Endodermal cell (in vitro differentiated cells): ENCODE measurements at regions not wholly inside any gene's neighbourhood (a gene's known extent, or its start where the extent isn't known, plus 50 kb on each side); places are given as distances from the start of the nearest gene placed in this dataset.

Source experiments
- DNase-seq: peaks from one replicate; pipeline ENCODE4 v3.0.0-alpha.2; 2017
- H3K27ac ChIP-seq: 2 replicates; pipeline ENCODE4 v1.5.1; 2013; ENCODE audit warnings: mild to moderate bottlenecking, low read depth, low read length, moderate library complexity
- H3K27me3 ChIP-seq: 2 replicates; pipeline ENCODE4 v1.6.1; 2013; ENCODE audit warnings: mild to moderate bottlenecking, low read length, moderate library complexity; ENCODE audit not compliant: insufficient read depth, control insufficient read depth, poor library complexity, severe bottlenecking
- H3K36me3 ChIP-seq: 2 replicates; pipeline ENCODE4 v1.7.0; 2013; ENCODE audit warnings: mild to moderate bottlenecking, low read length, moderate library complexity; ENCODE audit not compliant: control insufficient read depth, insufficient read depth
- H3K4me1 ChIP-seq: one replicate; pipeline ENCODE4 v1.7.0; 2013; ENCODE audit warnings: low read length; ENCODE audit not compliant: control insufficient read depth, insufficient read depth
- H3K4me3 ChIP-seq: 2 replicates; pipeline ENCODE4 v1.5.1; 2013; ENCODE audit warnings: mild to moderate bottlenecking, low read length, moderate library complexity
- H3K9ac ChIP-seq: 2 replicates; pipeline ENCODE4 v1.6.1; 2013; ENCODE audit warnings: mild to moderate bottlenecking, low read length, moderate library complexity; ENCODE audit not compliant: poor library complexity, severe bottlenecking; ENCODE audit errors: extremely low read depth
- H3K9me3 ChIP-seq: 2 replicates; pipeline ENCODE4 v1.6.1; 2013; ENCODE audit warnings: mild to moderate bottlenecking, low read length, moderate library complexity; ENCODE audit not compliant: control insufficient read depth
- H3K27ac Mint-ChIP-seq: 2 replicates; pipeline ENCODE4 v1.8.0; 2020; ENCODE audit warnings: mixed read lengths
- H3K27me3 Mint-ChIP-seq: 2 replicates; pipeline ENCODE4 v1.8.0; 2021; ENCODE audit warnings: mild to moderate bottlenecking, mixed read lengths; ENCODE audit not compliant: insufficient read depth
- H3K36me3 Mint-ChIP-seq: 2 replicates; pipeline ENCODE4 v1.8.0; 2020; ENCODE audit warnings: low read depth, mixed read lengths
- H3K4me1 Mint-ChIP-seq: 2 replicates; pipeline ENCODE4 v1.8.0; 2020; ENCODE audit warnings: mixed read lengths
- H3K4me3 Mint-ChIP-seq: 2 replicates; pipeline ENCODE4 v1.8.0; 2020; ENCODE audit warnings: mild to moderate bottlenecking, moderate library complexity, mixed read lengths
- H3K9me3 Mint-ChIP-seq: 2 replicates; pipeline ENCODE4 v1.8.0; 2020; ENCODE audit warnings: mild to moderate bottlenecking, mixed read lengths
- CTCF ChIP-seq: fragments of 200-600 bp; sonication (generic); conservative IDR thresholded peaks from 2 replicates; pipeline ENCODE4 v1.5.0; 2021; ENCODE audit warnings: antibody characterized with exemption, mild to moderate bottlenecking
- WGBS, 2 experiments: methylation state at CpG; one replicate each; pipeline versions ENCODE4 v1.1.5 to v1.1.7; 2013; ENCODE audit warnings: missing lambda C conversion rate in 2 of 2, mixed read lengths in 1 of 2; ENCODE audit not compliant: insufficient coverage in 1 of 2, insufficient read length in 1 of 2; 5-methylcytosine and 5-hydroxymethylcytosine counted together

- Histone ChIP-seq H3K36me3 (no peaks in the 10 kb centered on the region), H3K27ac (no peak overlapping the region), H3K4me1 (peaks cover 4% of the 10 kb centered on the region), H3K27me3 (no peaks in the 10 kb centered on the region), H3K4me3 (no peak overlapping the region), H3K9me3 (no peaks in the 10 kb centered on the region), H3K9ac (no peak overlapping the region)
- Mint-ChIP-seq H3K36me3 (no peaks in the 10 kb centered on the region), H3K4me3 (no peak overlapping the region), H3K27ac (no peak overlapping the region), H3K4me1 (peaks cover 13% of the 10 kb centered on the region), H3K9me3 (no peaks in the 10 kb centered on the region), H3K27me3 (peaks cover 2% of the 10 kb centered on the region)
- TF ChIP-seq CTCF = no peak
- DNase-seq = no peak
Observed at GRCh38 chr9:75431375-75431774, 343.1 kb downstream of the OSTF1 start.

DNA sequence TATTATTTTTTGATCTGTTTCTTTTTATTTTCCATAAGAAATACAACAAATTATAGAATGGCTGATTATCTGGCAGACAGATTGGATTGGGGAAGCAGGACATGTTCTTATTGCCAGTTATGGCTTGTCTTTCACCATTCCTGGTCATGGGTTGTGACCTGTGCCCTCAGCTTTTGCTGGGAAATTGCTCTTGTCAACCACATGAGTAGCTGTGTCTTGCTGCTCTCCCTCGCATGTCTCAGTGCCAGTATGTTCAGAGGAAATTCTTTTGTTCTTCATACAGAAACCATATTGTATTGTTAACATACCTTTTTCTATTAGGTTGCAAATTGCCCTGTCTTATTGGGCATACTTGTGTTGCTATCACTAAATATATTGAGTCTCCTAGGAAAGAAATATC lies 344.1 kb downstream of the OSTF1 start:
- peaks cover 2% of the 10 kb centered on the region for H3K27me3 Mint-ChIP-seq
- H3K27ac Mint-ChIP-seq = no peak overlapping the region
- H3K9me3 Mint-ChIP-seq = no peaks in the 10 kb centered on the region
- Histone ChIP-seq H3K4me3 (no peak overlapping the region), H3K9me3 (no peaks in the 10 kb centered on the region), H3K9ac (no peak overlapping the region), H3K27ac (no peak overlapping the region), H3K36me3 (no peaks in the 10 kb centered on the region), H3K27me3 (no peaks in the 10 kb centered on the region), H3K4me1 (peaks cover 4% of the 10 kb centered on the region)
- H3K4me1 Mint-ChIP-seq = peaks cover 21% of the 10 kb centered on the region
- WGBS, 2 experiments = 92% methylated on average over 1 of the region's 1 CpG; no CpG with 5 or more reads in 1 of the 2 experiments
- H3K4me3 Mint-ChIP-seq = no peak overlapping the region
- no peaks in the 10 kb centered on the region for H3K36me3 Mint-ChIP-seq
- TF ChIP-seq CTCF = no peak
- DNase-seq = no peak

GRCh38 chr9:75432888-75433287 lies 344.6 kb downstream of the OSTF1 start:
- Histone ChIP-seq H3K9me3 (no peaks in the 10 kb centered on the region), H3K9ac (no peak overlapping the region), H3K27ac (no peak overlapping the region), H3K4me1 (peaks cover 4% of the 10 kb centered on the region), H3K36me3 (no peaks in the 10 kb centered on the region), H3K4me3 (no peak overlapping the region), H3K27me3 (no peaks in the 10 kb centered on the region)
- Mint-ChIP-seq H3K36me3 (no peaks in the 10 kb centered on the region), H3K4me1 (peaks cover 24% of the 10 kb centered on the region), H3K9me3 (no peaks in the 10 kb centered on the region), H3K27ac (no peak overlapping the region), H3K4me3 (no peak overlapping the region), H3K27me3 (peaks cover 2% of the 10 kb centered on the region)
- TF ChIP-seq CTCF = no peak
- DNase-seq = no peak
